LNCAP (cell line): ENCODE measurements at regions not wholly inside any gene's neighbourhood (a gene's known extent, or its start where the extent isn't known, plus 50 kb on each side); places are given as distances from the start of the nearest gene placed in this dataset.

Experiments used
- TF ChIP-seq, protein P1 (sequence below): fragments of 450-650 bp; IDR thresholded peaks from 2 replicates; pipeline ENCODE4 v1.5.1; 2017; ENCODE audit warnings: mild to moderate bottlenecking

- TF ChIP-seq, protein P1, sequence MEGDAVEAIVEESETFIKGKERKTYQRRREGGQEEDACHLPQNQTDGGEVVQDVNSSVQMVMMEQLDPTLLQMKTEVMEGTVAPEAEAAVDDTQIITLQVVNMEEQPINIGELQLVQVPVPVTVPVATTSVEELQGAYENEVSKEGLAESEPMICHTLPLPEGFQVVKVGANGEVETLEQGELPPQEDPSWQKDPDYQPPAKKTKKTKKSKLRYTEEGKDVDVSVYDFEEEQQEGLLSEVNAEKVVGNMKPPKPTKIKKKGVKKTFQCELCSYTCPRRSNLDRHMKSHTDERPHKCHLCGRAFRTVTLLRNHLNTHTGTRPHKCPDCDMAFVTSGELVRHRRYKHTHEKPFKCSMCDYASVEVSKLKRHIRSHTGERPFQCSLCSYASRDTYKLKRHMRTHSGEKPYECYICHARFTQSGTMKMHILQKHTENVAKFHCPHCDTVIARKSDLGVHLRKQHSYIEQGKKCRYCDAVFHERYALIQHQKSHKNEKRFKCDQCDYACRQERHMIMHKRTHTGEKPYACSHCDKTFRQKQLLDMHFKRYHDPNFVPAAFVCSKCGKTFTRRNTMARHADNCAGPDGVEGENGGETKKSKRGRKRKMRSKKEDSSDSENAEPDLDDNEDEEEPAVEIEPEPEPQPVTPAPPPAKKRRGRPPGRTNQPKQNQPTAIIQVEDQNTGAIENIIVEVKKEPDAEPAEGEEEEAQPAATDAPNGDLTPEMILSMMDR, result no peak
Measured at GRCh38 chr11:36930256-36930655, 332.2 kb upstream of the RAG2 start.

- TF ChIP-seq, protein P1, result no peak
Measured at GRCh38 chr11:36929401-36929800, 331.4 kb upstream of the RAG2 start.

GRCh38 chr11:36928621-36929020 is 330.6 kb upstream of the RAG2 start:
- TF ChIP-seq, protein P1, result no peak

DNA sequence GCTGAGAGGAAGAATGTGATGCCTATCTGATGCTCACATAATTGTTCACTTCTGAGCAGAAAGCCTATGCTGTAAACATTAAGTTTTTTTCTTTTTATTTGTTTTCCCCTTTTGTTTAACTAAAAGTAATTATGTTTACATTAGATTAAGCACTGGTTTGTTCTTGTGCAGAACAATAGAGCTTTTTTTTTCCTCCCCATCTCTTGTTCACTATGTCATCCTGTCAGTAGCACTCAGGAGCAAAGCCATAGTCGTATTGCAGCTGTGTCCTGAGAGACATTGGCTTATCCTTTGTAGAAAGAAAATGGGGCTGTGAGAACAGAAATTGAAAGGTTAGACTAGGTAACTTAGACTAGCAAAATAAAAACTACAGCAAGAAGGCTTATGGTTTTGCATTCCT is 301.8 kb upstream of the RAG2 start:
- TF ChIP-seq, protein P1, result no peak

DNA sequence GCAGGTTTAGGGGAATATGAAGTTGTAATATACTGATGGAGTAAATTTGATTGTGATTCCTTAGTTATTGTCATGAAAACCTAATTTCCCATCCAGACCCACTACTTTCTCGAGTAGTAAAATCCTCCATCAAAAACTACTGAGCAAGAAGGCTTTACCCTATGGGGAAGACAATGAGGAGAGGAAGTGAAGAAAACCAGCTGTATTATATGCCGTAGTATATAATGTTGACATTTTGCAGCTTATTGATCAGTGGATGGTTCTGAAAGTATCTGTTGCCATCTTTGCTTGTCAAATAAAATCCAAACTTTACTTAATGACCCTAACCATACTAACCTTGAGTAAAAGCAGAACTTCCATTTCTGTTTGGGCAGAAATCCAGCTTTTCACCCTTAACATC is 292.8 kb upstream of the RAG2 start:
- TF ChIP-seq, protein P1, result no peak

DNA sequence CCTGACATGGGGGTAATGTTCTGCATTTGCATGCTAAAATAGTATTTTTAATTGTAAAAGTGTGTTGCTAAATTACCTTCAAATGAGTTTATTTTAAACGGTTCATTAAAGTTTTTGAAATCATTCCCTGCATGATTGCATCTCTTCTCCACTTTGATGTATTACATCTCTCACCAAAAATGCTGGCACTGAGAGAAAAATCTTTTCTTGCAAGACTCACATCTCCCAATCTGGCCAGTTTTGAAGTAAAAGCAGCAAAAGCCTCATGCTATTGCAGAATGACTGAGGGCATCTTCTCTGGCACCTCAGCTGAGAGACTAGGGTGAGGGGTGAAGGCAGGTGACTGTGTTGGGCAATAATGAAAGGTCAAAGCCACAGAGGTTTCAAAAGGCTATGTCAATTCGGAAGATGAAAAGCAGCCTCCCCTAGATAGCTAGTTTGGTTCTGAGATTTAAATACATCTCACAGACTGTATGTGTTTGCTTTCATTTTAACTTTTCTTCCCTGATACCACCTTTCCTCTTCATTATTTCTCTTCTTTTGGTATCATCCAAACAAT is 292.2 kb upstream of the RAG2 start:
- TF ChIP-seq, protein P1, result no peak

- TF ChIP-seq, protein P1, result no peak
Measured at GRCh38 chr11:36885154-36885553, 287.1 kb upstream of the RAG2 start.

- TF ChIP-seq, protein P1, result no peak
Measured at GRCh38 chr11:36878737-36879136, 280.7 kb upstream of the RAG2 start.
